ENCODE measurements at regions not wholly inside any gene's neighbourhood (a gene's known extent, or its start where the extent isn't known, plus 50 kb on each side); places are given as distances from the start of the nearest gene placed in this dataset.

DNA sequence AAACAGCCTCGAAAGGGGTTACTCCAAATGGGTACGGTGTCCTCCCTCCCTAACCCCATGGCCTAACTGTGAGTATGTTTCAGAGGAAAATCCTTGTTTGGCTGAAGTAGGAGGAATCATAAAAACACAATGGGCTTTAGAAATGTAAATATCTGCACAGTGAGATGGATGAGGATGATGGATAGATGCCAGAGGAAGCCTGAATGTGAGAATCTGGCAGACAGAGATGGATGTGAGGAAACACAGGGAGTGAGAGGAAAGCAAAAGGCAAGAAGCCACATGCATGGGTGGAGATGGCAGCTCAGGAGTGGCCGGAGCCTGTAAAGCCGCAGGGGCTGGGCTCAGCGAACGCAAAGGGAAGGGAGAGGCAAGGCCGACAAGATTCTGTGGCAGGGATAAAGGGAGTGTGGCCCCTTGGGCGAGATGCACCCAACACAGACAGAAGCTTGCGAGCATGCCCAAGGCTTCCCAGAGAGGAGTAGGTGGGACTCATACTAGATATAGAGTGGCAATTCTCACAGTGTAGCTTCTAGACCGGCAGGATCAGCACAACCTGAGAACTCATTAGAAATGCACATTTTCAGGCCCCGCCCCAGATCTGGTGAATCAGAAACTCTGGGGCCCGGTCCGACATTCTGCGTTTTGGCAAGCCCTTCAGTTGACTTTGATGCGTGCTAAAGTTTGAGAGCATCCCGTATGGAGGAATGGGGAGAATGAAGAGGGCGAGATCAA is 237.3 kb upstream of the CADM1 start:
- POLR2A ChIA-PET (ENCODE audit: low non-redundant PET), result no interaction called here
- CTCF ChIA-PET, result no interaction called here
- no peak for DNase-seq (ENCODE audit: low spot score)
- TF ChIP-seq, protein P1, sequence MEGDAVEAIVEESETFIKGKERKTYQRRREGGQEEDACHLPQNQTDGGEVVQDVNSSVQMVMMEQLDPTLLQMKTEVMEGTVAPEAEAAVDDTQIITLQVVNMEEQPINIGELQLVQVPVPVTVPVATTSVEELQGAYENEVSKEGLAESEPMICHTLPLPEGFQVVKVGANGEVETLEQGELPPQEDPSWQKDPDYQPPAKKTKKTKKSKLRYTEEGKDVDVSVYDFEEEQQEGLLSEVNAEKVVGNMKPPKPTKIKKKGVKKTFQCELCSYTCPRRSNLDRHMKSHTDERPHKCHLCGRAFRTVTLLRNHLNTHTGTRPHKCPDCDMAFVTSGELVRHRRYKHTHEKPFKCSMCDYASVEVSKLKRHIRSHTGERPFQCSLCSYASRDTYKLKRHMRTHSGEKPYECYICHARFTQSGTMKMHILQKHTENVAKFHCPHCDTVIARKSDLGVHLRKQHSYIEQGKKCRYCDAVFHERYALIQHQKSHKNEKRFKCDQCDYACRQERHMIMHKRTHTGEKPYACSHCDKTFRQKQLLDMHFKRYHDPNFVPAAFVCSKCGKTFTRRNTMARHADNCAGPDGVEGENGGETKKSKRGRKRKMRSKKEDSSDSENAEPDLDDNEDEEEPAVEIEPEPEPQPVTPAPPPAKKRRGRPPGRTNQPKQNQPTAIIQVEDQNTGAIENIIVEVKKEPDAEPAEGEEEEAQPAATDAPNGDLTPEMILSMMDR (conservative IDR thresholded peaks at IDR 0.05; ENCODE audit: low read depth), result no peak
- peak overlapping the region; percentile 84 for H3K27ac ChIP-seq

DNA sequence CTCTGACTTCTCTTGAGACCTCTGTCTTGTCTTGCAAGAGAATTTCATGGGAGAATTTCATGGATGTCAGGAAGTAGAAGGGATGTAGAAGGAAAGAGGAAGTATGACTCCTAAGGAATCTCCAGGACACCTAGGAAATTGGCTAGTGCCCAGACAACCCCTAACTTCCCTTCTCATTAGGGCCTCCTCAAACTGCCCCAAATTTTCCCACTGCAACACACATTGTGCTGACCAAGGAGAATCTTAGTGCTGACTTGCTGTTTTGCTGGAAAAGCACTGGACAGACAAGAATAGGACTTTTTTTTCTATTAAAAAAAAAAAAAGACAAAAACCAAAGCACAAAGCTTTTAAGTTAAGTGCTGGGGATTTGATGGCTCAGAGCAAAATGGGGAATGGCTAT is 236.1 kb upstream of the CADM1 start:
- POLR2A ChIA-PET (ENCODE audit: low non-redundant PET), result no interaction called here
- H3K27ac ChIP-seq, result peak overlapping the region; percentile 24; the same call in 1 of the 2 replicates
- no peak for DNase-seq (ENCODE audit: low spot score)
- TF ChIP-seq, protein P1 (conservative IDR thresholded peaks at IDR 0.05; ENCODE audit: low read depth), result no peak
- CTCF ChIA-PET, result interaction anchor here (0.6 kb wide), 1 partner anchor 839 kb away, joined by 3 read pairs; no protein-coding TSS in a partner anchor

DNA sequence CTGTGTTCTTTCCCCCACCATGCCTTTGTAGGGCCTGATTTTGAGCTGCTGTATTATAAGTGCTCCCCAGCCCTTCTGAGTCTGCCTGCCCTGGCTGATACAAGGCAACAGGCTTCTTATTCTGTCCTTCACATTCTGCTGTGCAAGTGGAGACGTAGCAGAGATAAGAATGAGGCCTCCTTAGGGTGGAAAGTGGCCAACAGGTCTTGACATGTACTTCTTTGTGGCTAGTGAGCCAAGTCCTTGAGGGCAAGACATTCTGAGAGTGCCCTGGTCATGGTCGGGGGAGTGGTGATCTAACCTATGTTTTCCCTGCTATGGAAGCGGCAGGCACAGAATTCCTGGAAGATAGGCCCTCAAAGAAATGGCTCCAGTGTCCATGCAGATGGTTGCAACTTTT is 235.7 kb upstream of the CADM1 start:
- TF ChIP-seq, protein P1 (conservative IDR thresholded peaks at IDR 0.05; ENCODE audit: low read depth), result no peak
- POLR2A ChIA-PET (ENCODE audit: low non-redundant PET), result no interaction called here
- CTCF ChIA-PET, result no interaction called here
- DNase-seq (ENCODE audit: low spot score), result no peak
- H3K27ac ChIP-seq, result peak overlapping the region; percentile 24; the same call in 1 of the 2 replicates

DNA sequence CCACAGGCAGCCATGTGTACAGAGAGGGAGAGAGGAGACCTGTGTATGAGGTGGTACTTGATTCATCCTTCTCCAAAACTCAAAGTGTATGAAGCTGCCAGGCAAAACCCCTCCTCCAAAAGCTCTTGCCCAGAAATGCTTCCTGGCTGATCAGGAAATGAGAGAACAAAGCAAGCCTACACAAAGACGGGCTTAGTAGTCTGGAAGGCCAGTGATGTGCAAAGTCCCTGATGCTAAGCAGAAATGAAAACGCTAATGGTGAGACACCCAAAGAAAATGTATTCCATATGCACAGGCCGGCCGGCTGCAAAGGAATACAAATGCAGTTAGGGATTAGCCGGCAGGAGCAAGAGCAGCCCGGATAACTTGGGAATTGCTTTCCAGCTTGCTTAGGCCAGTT is 234.9 kb upstream of the CADM1 start:
- CTCF ChIA-PET, result no interaction called here
- TF ChIP-seq, protein P1 (conservative IDR thresholded peaks at IDR 0.05; ENCODE audit: low read depth), result no peak
- no peak overlapping the region for H3K27ac ChIP-seq
- no peak for DNase-seq (ENCODE audit: low spot score)
- POLR2A ChIA-PET (ENCODE audit: low non-redundant PET), result no interaction called here

DNA sequence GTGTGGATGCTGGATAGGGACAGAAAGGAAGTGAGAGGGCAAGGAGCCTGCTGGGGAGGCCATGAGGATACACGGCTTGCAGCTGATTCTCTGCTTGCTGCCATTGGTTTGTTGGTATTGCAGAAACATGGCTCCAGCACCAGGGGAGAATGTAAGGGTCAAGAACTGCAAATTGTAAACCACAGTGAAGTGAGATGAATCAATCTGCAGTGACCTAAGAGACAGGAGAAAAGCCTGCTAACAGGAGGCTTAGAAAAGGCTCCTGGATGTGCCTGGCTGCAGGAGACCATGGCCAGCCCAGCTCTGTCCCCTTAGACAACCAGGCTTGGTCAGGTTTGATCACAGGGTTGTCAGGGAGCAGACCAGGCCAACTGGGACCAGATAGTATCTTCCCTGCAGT is 233.7 kb upstream of the CADM1 start:
- CTCF ChIA-PET, result no interaction called here
- TF ChIP-seq, protein P1 (conservative IDR thresholded peaks at IDR 0.05; ENCODE audit: low read depth), result no peak
- DNase-seq (ENCODE audit: low spot score), result no peak
- H3K27ac ChIP-seq, result no peak overlapping the region
- POLR2A ChIA-PET (ENCODE audit: low non-redundant PET), result no interaction called here

DNA sequence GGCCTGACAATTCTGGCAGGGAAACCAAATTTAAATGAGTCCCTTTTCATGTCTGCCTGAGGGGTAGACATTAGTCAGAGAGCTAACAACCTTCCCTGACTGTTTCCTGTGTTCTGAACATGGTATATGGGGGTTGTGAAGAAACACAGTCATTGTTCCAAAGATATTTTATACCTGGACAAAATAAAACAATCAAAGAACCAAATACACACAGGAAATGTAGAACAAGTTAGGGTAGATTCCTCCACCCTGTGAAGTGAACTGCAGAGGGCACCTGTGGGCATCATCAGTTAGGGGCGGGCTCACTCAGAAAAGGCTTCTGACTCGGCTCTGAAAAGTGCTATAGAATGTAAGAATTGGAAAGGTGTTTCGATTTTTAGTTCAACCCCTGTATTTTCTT is 231.9 kb upstream of the CADM1 start:
- no peak overlapping the region for H3K27ac ChIP-seq
- CTCF ChIA-PET, result interaction anchor here (0.7 kb wide), 1 partner anchor 132 kb away, joined by 4 read pairs; no protein-coding TSS in a partner anchor
- POLR2A ChIA-PET (ENCODE audit: low non-redundant PET), result no interaction called here
- TF ChIP-seq, protein P1 (conservative IDR thresholded peaks at IDR 0.05; ENCODE audit: low read depth), result no peak
- no peak for DNase-seq (ENCODE audit: low spot score)
